ENCODE measurements at regions not wholly inside any gene's neighbourhood (a gene's known extent, or its start where the extent isn't known, plus 50 kb on each side); places are given as distances from the start of the nearest gene placed in this dataset.

DNA sequence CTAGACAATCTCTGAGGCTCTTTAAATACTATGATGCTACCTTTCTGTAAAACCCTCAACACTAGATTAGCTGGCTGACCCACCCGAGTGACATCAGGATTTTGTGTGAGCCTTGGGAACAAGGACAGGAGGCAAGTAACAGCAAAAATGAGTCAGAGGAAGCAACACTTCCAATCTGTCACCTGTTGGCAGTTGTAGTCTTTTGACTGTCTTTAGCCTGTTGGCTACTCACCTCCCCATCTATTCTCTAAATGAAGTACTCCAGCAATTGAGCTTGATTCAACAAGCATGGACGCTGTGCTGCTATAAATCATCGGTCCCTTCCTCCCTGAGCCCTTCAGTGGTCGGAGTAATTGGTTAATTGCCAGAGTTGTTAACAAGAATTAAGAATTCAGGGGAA lies 898.7 kb downstream of the BCL11A start:
- no peak overlapping the region for H3K4me3 Mint-ChIP-seq
- no peaks in the 10 kb centered on the region for H3K27me3 Mint-ChIP-seq (ENCODE audit: insufficient read depth)
- H3K36me3 Mint-ChIP-seq (ENCODE audit: low read depth), result no peaks in the 10 kb centered on the region
- WGBS, 2 experiments (ENCODE audit: insufficient coverage in 1 of 2, insufficient read length in 1 of 2), result 90 to 96% methylated on average over 3 to 4 of the region's 4 CpGs
- Histone ChIP-seq H3K27me3 (ENCODE audit: control insufficient read depth, insufficient read depth, low read length, poor library complexity, severe bottlenecking) (no peaks in the 10 kb centered on the region), H3K9me3 (ENCODE audit: control insufficient read depth, low read length) (no peaks in the 10 kb centered on the region), H3K9ac (ENCODE audit: extremely low read depth, low read length, poor library complexity, severe bottlenecking) (no peak overlapping the region), H3K27ac (ENCODE audit: low read depth, low read length) (no peak overlapping the region), H3K4me3 (ENCODE audit: low read length) (no peak overlapping the region), H3K36me3 (ENCODE audit: control insufficient read depth, insufficient read depth, low read length) (no peaks in the 10 kb centered on the region), H3K4me1 (ENCODE audit: control insufficient read depth, insufficient read depth, low read length) (no peaks in the 10 kb centered on the region)
- H3K4me1 Mint-ChIP-seq, result peaks cover 3% of the 10 kb centered on the region
- TF ChIP-seq, protein P1, sequence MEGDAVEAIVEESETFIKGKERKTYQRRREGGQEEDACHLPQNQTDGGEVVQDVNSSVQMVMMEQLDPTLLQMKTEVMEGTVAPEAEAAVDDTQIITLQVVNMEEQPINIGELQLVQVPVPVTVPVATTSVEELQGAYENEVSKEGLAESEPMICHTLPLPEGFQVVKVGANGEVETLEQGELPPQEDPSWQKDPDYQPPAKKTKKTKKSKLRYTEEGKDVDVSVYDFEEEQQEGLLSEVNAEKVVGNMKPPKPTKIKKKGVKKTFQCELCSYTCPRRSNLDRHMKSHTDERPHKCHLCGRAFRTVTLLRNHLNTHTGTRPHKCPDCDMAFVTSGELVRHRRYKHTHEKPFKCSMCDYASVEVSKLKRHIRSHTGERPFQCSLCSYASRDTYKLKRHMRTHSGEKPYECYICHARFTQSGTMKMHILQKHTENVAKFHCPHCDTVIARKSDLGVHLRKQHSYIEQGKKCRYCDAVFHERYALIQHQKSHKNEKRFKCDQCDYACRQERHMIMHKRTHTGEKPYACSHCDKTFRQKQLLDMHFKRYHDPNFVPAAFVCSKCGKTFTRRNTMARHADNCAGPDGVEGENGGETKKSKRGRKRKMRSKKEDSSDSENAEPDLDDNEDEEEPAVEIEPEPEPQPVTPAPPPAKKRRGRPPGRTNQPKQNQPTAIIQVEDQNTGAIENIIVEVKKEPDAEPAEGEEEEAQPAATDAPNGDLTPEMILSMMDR (conservative IDR thresholded peaks at IDR 0.05), result no peak
- DNase-seq, result no peak
- H3K9me3 Mint-ChIP-seq, result no peaks in the 10 kb centered on the region
- H3K27ac Mint-ChIP-seq, result no peak overlapping the region

DNA sequence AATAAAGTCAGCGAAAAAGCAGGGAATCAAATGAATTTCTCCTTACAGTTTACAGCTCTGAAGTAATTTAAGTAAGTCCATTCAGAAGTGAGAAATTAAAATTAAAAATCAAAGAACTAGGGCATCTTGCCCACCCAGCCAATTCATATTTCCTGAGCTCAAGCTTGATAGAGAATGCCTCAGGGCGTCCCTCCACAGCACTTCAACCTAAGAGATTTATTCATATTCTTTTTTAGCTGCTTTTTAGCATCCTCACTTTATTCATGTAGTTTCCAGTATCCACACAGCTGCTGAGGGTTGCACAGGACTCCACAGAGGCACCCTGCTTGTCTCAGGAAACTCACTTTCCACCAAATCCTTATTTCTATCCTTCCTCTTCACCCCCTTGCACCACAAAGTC lies 900.3 kb downstream of the BCL11A start:
- H3K27ac Mint-ChIP-seq, result no peak overlapping the region
- WGBS, 2 experiments (ENCODE audit: insufficient coverage in 1 of 2, insufficient read length in 1 of 2), result 50 to 76% methylated on average over 2 of the region's 2 CpGs

DNA sequence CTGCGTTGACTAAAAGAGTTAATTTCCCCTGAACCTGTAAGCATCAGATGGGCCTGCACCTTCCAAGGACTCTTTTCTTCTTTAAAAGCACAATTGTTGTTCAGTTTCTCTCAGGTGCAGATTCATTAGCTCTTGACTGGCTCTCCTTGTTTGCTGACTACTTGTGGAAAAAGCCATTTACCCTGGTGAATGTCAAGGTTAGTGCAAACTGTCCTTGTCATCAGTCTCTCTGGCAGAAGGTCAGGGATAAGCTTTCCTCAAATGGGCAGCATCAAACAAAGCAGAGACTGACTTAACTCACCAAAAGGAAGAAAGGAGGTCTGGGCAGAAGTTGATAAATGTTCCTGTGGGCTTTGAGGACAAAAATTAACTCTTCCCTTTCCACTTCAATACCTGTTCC lies 922.7 kb downstream of the BCL11A start:
- Mint-ChIP-seq H3K36me3 (ENCODE audit: low read depth) (no peaks in the 10 kb centered on the region), H3K9me3 (peaks cover 2% of the 10 kb centered on the region)
- 95 to 100% methylated on average over 1 of the region's 1 CpG for WGBS, 2 experiments (ENCODE audit: insufficient coverage in 1 of 2, insufficient read length in 1 of 2)

More for the DNA sequence above, 900.3 kb downstream of the BCL11A start:
- Histone ChIP-seq H3K9me3 (ENCODE audit: control insufficient read depth, low read length) (no peaks in the 10 kb centered on the region), H3K9ac (ENCODE audit: extremely low read depth, low read length, poor library complexity, severe bottlenecking) (no peak overlapping the region), H3K27me3 (ENCODE audit: control insufficient read depth, insufficient read depth, low read length, poor library complexity, severe bottlenecking) (no peaks in the 10 kb centered on the region), H3K4me1 (ENCODE audit: control insufficient read depth, insufficient read depth, low read length) (no peaks in the 10 kb centered on the region), H3K36me3 (ENCODE audit: control insufficient read depth, insufficient read depth, low read length) (no peaks in the 10 kb centered on the region), H3K4me3 (ENCODE audit: low read length) (no peak overlapping the region), H3K27ac (ENCODE audit: low read depth, low read length) (no peak overlapping the region)
- H3K27me3 Mint-ChIP-seq (ENCODE audit: insufficient read depth), result no peaks in the 10 kb centered on the region
- H3K4me3 Mint-ChIP-seq, result no peak overlapping the region
- no peak for DNase-seq
- no peaks in the 10 kb centered on the region for H3K9me3 Mint-ChIP-seq
- no peaks in the 10 kb centered on the region for H3K36me3 Mint-ChIP-seq (ENCODE audit: low read depth)
- TF ChIP-seq, protein P1 (conservative IDR thresholded peaks at IDR 0.05), result no peak
- peaks cover 3% of the 10 kb centered on the region for H3K4me1 Mint-ChIP-seq

More for the DNA sequence above, 922.7 kb downstream of the BCL11A start:
- TF ChIP-seq, protein P1 (conservative IDR thresholded peaks at IDR 0.05), result no peak
- no peak overlapping the region for H3K4me3 ChIP-seq (ENCODE audit: low read length)
- H3K27ac ChIP-seq (ENCODE audit: low read depth, low read length), result no peak overlapping the region
- peaks cover 3% of the 10 kb centered on the region for H3K27me3 Mint-ChIP-seq (ENCODE audit: insufficient read depth)
- no peak overlapping the region for H3K9ac ChIP-seq (ENCODE audit: extremely low read depth, low read length, poor library complexity, severe bottlenecking)
- no peaks in the 10 kb centered on the region for H3K36me3 ChIP-seq (ENCODE audit: control insufficient read depth, insufficient read depth, low read length)
- H3K27me3 ChIP-seq (ENCODE audit: control insufficient read depth, insufficient read depth, low read length, poor library complexity, severe bottlenecking), result no peaks in the 10 kb centered on the region
- no peak overlapping the region for H3K4me3 Mint-ChIP-seq
- no peaks in the 10 kb centered on the region for H3K9me3 ChIP-seq (ENCODE audit: control insufficient read depth, low read length)
- no peak for DNase-seq
- H3K4me1 Mint-ChIP-seq, result peaks cover 9% of the 10 kb centered on the region
- no peak overlapping the region for H3K27ac Mint-ChIP-seq
- no peaks in the 10 kb centered on the region for H3K4me1 ChIP-seq (ENCODE audit: control insufficient read depth, insufficient read depth, low read length)

Measured in endodermal cell (in vitro differentiated cells).